ENCODE measurements at regions not wholly inside any gene's neighbourhood (a gene's known extent, or its start where the extent isn't known, plus 50 kb on each side); places are given as distances from the start of the nearest gene placed in this dataset.

GRCh38 chr6:106736502-106736901, 107.1 kb downstream of the QRSL1 start:
- TF ChIP-seq TAF1 (IDR thresholded peaks at IDR 0.05; ENCODE audit: borderline replicate concordance, low read depth, low read length) (no peak), POLR2A (IDR thresholded peaks at IDR 0.05; ENCODE audit: low read depth, low read length) (no peak), EZH2 (IDR thresholded peaks at IDR 0.05; ENCODE audit: borderline replicate concordance, control insufficient read depth, low read depth, low read length) (no peak), RFX5 (IDR thresholded peaks at IDR 0.05; ENCODE audit: low read depth, low read length) (no peak), CEBPB (IDR thresholded peaks at IDR 0.05; ENCODE audit: borderline replicate concordance in 1 of 2, low read depth in 2 of 2, low read length in 2 of 2) (no peak)
